ENCODE measurements at regions not wholly inside any gene's neighbourhood (a gene's known extent, or its start where the extent isn't known, plus 50 kb on each side); places are given as distances from the start of the nearest gene placed in this dataset.

DNA sequence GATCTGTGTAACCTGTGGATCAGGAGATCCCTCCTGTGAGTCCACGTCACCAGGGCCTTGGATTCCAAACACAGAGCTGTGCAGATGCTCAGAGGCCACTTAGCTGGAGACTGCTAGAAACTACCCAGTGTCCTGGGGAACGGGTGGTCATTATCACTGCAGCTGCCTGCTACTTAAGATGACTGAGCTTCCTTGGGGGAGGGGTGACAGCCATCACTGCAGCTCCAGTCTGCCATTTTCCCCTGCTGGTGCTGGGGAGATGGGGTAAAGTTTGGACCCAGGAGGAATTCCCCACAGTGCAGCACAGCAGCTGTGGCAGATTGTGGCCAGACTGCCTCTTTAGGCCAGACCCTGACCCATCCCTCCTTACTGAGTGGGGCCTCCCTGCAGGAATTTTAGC lies 78.8 kb upstream of the VOPP1 start:
- TF ChIP-seq MAZ (IDR thresholded peaks at IDR 0.05; ENCODE audit: borderline replicate concordance, low read depth, low read length) (no peak), MAZ (CRISPR knock-in tag; IDR thresholded peaks at IDR 0.05; ENCODE audit: low read depth) (no peak), TEF (CRISPR knock-in tag; IDR thresholded peaks at IDR 0.05) (no peak), ZBTB49 (CRISPR knock-in tag; IDR thresholded peaks at IDR 0.05; ENCODE audit: borderline replicate concordance) (no peak), NFE2L1 (CRISPR knock-in tag; IDR thresholded peaks at IDR 0.05; ENCODE audit: borderline replicate concordance) (no peak), SIN3A (IDR thresholded peaks at IDR 0.05; ENCODE audit: borderline replicate concordance, low read depth, low read length) (no peak), CHCHD3 (CRISPR knock-in tag; IDR thresholded peaks at IDR 0.05) (no peak), ZBTB26 (CRISPR knock-in tag; IDR thresholded peaks at IDR 0.05; ENCODE audit: borderline replicate concordance) (no peak), BHLHE40 (IDR thresholded peaks at IDR 0.05; ENCODE audit: low read length) (no peak)
